Neural progenitor cell (in vitro differentiated cells): ENCODE measurements at regions not wholly inside any gene's neighbourhood (a gene's known extent, or its start where the extent isn't known, plus 50 kb on each side); places are given as distances from the start of the nearest gene placed in this dataset.

ENCODE experiments used
- CTCF ChIP-seq: fragments of 200-600 bp; sonication (generic); IDR thresholded peaks from 2 replicates; pipeline ENCODE4 v1.5.1; 2017; ENCODE audit warnings: antibody characterized with exemption, mild to moderate bottlenecking
- EZH2 ChIP-seq: fragments of 200-600 bp; sonication (generic); IDR thresholded peaks from 2 replicates; pipeline ENCODE4 v1.6.1; 2017; ENCODE audit warnings: antibody characterized with exemption, mild to moderate bottlenecking, moderate library complexity

- TF ChIP-seq CTCF, result peak; percentile 7
- TF ChIP-seq EZH2, result no peak
Observed at GRCh38 chr4:120266602-120267001, 200.0 kb upstream of the MAD2L1 start.
